Right ventricle myocardium superior (tissue), 1 donor: ENCODE measurements at regions not wholly inside any gene's neighbourhood (a gene's known extent, or its start where the extent isn't known, plus 50 kb on each side); places are given as distances from the start of the nearest gene placed in this dataset.

Experiments
- ATAC-seq: fragments of 200-7000 bp; cut with Tn5 transposase; one replicate; pipeline ENCODE4 v1.9.1; 2020; ENCODE audit warnings: mild to moderate bottlenecking; ENCODE audit not compliant: poor library complexity
- DNase-seq: peaks from one replicate; pipeline ENCODE4 v3.0.0-alpha.2; 2020
- intact Hi-C: fragments of 100-400 bp; cut with DNase I; formaldehyde crosslinking; loops from one replicate; pipeline ENCODE4 v1.11.2; 2022
- donor health status: DM: no; HTN: yes; CAD: no; lungs with severe emphysema.

GRCh38 chrX:39654183-39654925 is 443.4 kb downstream of the BCOR start:
- intact Hi-C loops, result no loop called here
- ATAC-seq, result no peak
- DNase-seq, result no peak

GRCh38 chrX:39654952-39655351 is 442.8 kb downstream of the BCOR start:
- intact Hi-C loops, result no loop called here
- ATAC-seq (no peak), DNase-seq (no peak)

DNA sequence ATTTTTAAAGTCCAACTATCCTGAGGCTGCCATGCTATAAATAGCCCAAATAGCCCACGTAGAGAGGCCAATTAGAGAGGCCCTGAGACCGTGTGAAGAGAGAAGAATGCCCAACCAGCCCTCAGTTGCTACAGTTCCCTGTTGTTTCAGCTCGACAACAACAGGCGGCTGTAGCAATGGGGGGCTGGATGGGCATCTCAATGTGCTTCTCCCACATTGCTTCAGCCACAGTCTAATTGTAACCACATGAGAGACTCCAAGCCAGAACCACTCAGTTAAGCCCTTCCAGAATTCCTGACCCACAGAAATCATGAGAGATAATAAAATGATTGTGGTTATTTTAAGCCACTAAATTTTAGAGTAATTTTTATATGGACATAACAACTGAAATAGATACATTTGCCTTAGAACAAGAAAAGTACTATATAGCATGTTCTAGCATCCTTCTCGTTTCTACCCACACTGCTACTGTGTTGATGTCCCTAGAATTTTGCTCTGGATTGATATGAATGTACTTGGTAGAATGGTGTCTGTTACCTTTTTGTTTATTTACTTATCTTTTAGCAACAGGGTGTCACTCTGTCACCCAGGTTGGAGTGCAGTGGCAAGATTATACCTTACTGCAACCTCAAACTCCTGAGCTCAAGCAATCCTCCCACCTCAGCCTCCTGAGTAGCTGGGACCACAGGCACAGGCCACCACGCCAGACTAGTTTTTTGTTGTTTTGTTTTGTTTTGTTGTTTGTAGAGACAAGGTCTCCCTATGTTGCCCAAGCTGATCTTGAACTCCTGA is 436.4 kb downstream of the BCOR start:
- DNase-seq (no peak), ATAC-seq (no peak)
- intact Hi-C loops, result no loop called here

DNA sequence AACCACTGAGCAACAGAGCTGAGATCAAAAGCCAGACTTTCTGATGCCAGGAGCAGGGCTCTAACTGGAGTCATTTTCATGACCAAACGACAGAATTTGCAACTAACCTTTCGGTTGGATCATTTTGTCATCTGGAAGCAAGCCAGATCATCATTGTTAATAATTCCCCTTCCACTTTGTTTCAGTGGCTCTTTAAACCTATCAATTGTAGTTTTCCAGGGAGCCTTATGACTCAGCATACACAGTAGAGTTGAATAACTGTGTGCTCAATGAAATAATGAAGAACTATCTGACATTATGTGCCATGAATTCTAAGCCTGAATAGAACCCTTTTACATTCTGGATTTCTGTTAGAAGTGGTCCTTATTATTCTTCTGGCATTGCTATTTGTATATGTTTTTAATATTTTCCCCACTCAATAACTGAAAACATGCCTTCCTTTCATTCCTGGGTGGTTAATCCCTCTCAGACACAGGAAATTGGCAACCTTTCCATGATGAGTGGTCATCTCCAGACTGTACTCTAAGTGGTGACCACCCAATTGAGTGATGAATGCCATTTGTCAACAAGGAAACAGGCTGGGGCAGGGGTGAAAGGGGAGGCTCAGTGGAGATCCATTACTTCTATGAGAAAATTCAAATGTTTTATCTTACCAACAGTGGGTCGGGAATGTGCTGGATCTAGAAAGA is 431.8 kb downstream of the BCOR start:
- DNase-seq (no peak), ATAC-seq (no peak)
- intact Hi-C loops, result no loop called here

DNA sequence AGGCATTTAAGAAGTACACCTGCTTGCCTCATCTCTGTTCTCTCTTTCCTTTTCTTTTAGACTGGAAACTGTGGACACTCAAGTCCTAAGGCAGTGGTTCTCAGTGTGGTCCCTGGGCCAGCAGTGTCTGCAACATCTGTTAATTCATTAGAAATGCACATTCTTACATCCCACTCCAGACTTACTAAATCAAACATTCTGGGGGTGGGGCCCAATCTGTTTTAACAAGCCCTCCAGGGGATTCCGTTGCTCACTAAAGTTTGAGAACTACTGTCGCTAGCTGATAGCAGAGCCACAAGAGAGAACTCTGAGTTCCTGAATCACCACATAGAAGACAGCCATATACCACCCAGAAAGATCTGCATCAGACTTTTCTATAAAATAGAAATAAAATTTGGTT is 430.6 kb downstream of the BCOR start:
- DNase-seq, result no peak

GRCh38 chrX:39667736-39668482 is 429.8 kb downstream of the BCOR start:
- intact Hi-C loops, result no loop called here
- no peak for ATAC-seq
- DNase-seq, result no peak

More for the DNA sequence above, 430.6 kb downstream of the BCOR start:
- intact Hi-C loops, result no loop called here
- peak; percentile 29 for ATAC-seq

DNA sequence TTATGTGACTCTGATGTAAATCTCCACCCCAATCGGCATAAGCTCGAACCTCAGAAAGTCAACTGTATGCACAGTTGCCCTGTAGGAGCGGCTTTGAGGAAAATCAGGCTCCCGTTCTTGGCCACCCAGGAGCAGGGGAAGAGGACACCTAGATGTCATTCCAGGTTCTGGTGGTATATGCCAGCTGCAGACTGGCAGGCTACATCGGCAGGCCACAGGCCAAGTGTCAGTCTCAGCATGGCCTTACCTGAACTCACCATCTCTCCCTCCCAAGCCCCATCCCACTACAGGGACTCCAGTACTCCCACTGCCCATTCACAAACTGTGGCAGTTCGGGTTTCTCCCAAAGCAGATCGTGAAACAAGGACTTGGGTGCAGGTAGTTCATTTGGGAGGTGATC is 428.1 kb downstream of the BCOR start:
- intact Hi-C loops, result no loop called here
- DNase-seq (no peak), ATAC-seq (peak; percentile 64)

DNA sequence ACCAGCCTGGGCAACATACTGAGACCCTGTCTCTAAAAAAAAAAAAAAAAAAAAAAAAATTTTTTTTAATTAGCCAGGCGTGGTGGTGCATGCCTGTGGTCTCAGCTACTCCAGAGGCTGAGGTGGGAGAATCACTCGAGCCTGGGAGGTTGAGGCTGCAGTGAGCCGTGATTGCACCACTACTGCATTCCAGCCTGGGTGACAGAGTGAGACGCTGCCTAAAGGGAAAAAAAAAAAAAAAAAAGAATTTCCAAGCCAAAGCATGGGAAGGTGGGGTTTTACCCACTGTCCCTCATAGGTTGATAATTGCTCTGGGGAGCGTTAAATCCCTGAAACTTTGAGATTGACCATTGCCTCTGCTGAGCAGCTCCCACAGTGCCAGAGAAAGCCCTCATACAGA is 427.5 kb downstream of the BCOR start:
- intact Hi-C loops, result no loop called here
- no peak for ATAC-seq

DNA sequence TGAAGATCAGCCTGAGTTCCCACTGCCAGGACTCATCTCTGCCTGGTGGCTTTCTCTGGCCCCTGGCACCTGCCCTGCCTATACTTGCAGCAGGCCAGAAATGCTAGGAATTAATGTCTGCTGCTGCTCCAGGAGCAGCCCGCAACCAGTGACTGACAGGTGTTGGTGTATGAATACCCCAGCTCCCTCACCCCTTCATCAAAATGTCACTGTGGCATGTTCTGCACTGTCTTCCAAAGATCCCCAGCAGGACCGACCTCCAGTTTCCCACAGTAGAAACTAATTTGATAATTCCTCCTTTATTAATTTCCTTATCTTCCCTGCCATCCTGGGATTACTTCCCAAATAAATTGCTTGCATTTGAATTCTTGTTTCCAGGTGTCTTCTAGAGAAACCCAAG is 425.4 kb downstream of the BCOR start:
- intact Hi-C loops, result no loop called here

More for the DNA sequence above, 427.5 kb downstream of the BCOR start:
- DNase-seq, result no peak

DNA sequence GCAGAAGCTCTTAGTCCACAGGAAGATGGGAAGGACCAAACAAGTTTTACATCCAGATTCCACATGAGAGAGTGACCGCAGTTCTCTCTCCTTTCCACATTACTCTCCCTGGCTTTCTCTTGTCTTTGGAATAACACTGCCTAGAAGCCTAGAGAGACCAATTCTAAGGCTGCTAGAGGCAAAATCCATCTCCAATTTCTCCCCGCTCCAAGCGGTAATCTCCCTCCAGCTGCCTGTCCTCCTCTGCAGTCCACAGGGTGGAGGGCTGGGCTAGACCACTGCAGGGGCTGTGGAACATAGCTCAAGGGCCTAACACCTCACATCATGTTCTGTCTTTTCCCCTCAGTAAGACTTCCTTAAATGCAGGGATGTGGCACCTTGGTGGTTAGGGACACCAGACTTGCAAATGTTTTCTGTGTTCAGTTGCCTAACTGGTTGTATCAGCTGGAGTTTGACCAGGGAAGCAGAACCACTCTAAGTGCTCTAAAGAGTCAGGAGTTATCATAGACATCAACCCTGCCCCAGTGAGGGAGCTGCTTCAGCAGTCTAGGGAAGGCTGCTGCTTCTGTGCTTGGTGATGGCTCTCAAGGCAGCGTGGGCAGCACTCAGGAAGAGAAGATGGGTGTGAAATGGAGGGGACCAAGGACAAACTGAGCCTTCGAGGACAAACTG is 423.1 kb downstream of the BCOR start:
- no peak for ATAC-seq
- intact Hi-C loops, result no loop called here
- DNase-seq, result no peak

More for the DNA sequence above, 425.4 kb downstream of the BCOR start:
- DNase-seq (no peak), ATAC-seq (no peak)

DNA sequence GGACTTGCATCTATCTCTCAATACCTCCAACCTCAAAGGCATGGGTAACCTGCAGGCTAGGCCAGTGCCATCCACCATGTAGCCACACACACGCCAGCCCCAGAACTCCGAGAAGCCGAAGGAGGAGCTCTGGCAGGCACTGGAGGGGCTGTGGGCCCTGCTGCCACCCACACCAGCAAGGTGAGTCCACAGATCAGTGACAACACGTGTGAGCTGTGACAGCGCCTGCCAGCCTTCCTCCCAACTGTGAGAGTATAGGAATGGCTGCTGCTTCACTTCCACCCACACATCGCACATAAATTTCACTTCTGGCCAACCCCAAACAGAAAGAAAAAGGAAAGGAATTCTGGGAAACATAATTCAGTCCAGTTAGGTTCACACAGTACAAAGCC is 422.6 kb downstream of the BCOR start:
- no peak for DNase-seq
- intact Hi-C loops, result no loop called here
- ATAC-seq, result no peak

DNA sequence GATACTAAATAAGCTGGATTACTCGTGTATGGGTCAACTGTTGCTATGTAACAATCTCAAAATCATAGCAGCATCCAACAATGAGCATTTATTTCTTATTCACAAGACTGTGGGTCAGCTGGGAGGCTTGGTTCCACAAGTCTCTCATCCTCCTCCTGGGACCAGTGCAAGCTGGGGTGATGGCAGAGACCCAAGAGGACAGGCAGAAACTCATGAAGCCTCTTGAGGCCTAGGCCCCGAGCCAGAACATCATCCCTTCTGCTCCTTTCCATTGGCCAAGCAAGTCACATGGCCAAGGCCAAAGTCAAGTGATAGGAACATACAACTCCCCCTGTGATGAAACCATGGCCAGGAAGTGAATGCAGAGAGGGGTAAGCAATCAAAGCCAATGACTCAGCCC is 422.1 kb downstream of the BCOR start:
- ATAC-seq (peak; percentile 66), DNase-seq (peak; percentile 77)
- intact Hi-C loops, result no loop called here

GRCh38 chrX:39676434-39676833 is 421.3 kb downstream of the BCOR start:
- ATAC-seq (no peak), DNase-seq (no peak)

DNA sequence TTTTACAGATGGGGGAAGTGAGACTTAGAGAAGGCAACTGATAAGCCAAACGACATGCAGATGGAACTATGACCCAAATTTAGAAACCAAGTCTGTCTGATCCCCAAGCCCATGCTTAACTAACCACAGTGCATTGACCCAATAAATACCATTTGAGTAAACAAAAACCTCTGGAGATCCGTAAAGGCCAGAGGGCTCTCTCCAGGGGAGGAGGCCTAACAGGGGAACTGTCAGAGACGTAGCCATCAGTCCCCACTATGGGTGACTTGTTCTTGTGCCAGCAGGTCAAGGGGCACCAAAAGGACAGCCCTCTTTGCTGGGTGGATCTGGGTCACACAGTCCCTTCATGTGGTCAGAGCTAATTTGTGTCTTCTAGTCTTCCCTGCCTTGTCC is 420.2 kb downstream of the BCOR start:
- ATAC-seq (no peak), DNase-seq (no peak)
- intact Hi-C loops, result no loop called here

More at GRCh38 chrX:39676434-39676833, 421.3 kb downstream of the BCOR start:
- intact Hi-C loops, result no loop called here

DNA sequence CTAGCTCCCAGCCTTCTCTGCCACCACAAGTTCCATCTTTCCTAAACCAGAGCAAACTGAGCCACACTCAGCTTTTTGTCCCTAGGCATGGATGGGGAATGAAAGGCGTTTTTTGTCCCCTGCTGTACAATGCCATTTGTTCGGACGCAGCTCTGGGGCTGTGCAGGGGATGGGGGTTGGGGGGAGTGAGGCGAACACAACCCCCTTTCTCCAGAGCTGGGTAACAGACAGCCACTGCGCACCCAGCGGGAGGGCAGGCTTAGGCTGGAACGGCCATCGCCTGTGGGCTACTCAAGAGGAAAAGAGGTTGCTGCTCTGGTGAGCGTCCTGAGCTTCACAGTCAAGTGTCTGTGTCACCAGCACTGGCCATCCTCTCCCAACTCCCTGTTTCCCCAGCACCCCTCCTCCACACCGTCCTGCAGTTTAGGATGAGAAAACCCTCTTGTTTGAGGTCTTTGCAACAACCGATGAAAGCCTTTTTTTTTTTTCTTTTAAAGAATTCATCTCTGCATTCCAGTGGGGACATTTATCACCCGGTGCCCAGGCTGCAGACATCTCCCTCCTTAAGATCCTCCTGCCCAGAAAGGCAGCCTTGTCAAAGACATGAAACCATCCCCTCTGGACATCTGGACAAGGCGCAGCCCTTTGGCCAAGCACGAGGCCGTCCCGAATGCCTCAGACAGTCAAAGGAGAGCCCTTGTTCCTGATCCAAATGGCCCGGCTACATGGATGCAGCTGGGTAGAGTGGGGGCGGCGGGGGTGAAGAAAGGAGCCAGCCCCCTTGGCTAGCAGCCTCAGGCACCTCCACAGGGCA is 419.6 kb downstream of the BCOR start:
- ATAC-seq (no peak), DNase-seq (peak; percentile 45)
- intact Hi-C loops, result no loop called here

GRCh38 chrX:39678914-39679313 is 418.8 kb downstream of the BCOR start:
- intact Hi-C loops, result no loop called here
- ATAC-seq (no peak), DNase-seq (no peak)

DNA sequence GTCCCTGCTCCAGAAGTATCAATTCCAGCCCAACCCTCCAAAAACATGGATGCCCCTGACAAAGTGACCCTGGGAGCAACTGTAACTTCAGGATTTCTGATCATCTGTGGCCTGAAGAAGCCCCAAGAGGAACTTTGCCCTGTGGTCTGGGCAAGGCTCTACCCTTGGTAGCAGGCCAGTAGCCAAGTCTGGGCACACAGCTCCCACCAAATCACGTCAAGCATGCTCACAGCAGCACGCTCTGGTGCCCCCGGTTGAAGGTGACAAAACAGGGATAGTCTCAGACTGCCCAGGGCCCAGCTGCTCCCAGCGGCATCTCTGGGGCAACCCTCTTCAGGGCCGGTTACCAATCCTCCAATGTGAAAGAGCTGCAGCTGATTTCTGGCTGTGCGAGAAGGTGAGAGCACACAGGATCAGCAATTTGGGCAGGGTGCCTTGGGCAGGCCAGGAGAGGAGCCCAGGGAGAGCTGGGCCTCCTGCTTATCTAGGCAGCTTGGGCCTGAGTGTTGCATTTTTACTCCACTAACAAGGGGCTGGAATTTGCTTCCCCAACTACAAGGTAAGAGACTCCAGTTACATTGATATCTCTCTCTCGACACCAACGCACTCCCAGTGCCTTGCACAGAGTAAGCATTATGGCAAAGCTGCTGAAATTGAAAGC is 418.1 kb downstream of the BCOR start:
- DNase-seq (no peak), ATAC-seq (peak; percentile 64)
- intact Hi-C loops, result no loop called here
